Vagina (tissue), 2 donors: ENCODE measurements at regions not wholly inside any gene's neighbourhood (a gene's known extent, or its start where the extent isn't known, plus 50 kb on each side); places are given as distances from the start of the nearest gene placed in this dataset.
A peak's percentile ranks its signal among the peaks of the same experiment; 100 is the strongest.

Experiments
- CTCF ChIP-seq, 3 experiments: fragments of 450-650 bp in 2 of 3; fragments of 200-600 bp in 1 of 3; sonication (generic) in 1 of 3; IDR thresholded peaks; one replicate each; pipeline ENCODE4 v1.5.1; 2017 to 2019; ENCODE audit warnings: antibody characterized with exemption in 3 of 3, mild to moderate bottlenecking in 2 of 3, moderate library complexity in 2 of 3
- POLR2A ChIP-seq, 2 donors: fragments of 450-650 bp; IDR thresholded peaks; one replicate each; pipeline ENCODE4 v1.6.1; 2017; ENCODE audit warnings: antibody characterized with exemption in 2 of 2, mild to moderate bottlenecking in 2 of 2, moderate library complexity in 2 of 2
- POLR2AphosphoS5 ChIP-seq, 2 donors: sonication (generic); formaldehyde crosslinking; IDR thresholded peaks; one replicate each; pipeline ENCODE4 v1.9.0; 2017; ENCODE audit warnings: antibody characterized with exemption in 2 of 2, mild to moderate bottlenecking in 2 of 2, low read depth in 1 of 2; ENCODE audit not compliant: insufficient read depth in 1 of 2

- TF ChIP-seq CTCF (IDR thresholded peaks at IDR 0.05): no peak
- TF ChIP-seq POLR2A (IDR thresholded peaks at IDR 0.05): no peak
- TF ChIP-seq POLR2AphosphoS5 (IDR thresholded peaks at IDR 0.05; ENCODE audit: insufficient read depth in 1 of 2, low read depth in 1 of 2): peak in 1 of 2 donors; percentile 77
Observed at GRCh38 chr1:228902781-228903433, 167.6 kb downstream of the RHOU start.
